Inflammatory macrophage treated with lipopolysaccharide for 4 hours (primary cell): ENCODE measurements at regions not wholly inside any gene's neighbourhood (a gene's known extent, or its start where the extent isn't known, plus 50 kb on each side); places are given as distances from the start of the nearest gene placed in this dataset.
"Not testable (repeated sequence)": the region's sequence is repeated elsewhere in the genome, so short reads cannot be mapped to it uniquely, and the experiment has no call there.

ENCODE experiments used
- DNase-seq: peaks from one replicate; pipeline ENCODE4 v3.0.0-alpha.2; 2020

GRCh38 chr6:93749191-93749590 lies 329.8 kb upstream of the EPHA7 start:
- DNase-seq = no peak

GRCh38 chr6:93746892-93747291 lies 327.5 kb upstream of the EPHA7 start:
- no peak for DNase-seq

GRCh38 chr6:93745306-93745705 lies 325.9 kb upstream of the EPHA7 start:
- DNase-seq = no peak

- DNase-seq = no peak
Observed at GRCh38 chr6:93735099-93735498, 315.7 kb upstream of the EPHA7 start.

- DNase-seq = no peak
Observed at GRCh38 chr6:93731306-93731705, 311.9 kb upstream of the EPHA7 start.

- no peak for DNase-seq
Observed at GRCh38 chr6:93728150-93728549, 308.8 kb upstream of the EPHA7 start.

- DNase-seq = no peak
Observed at GRCh38 chr6:93727447-93727846, 308.1 kb upstream of the EPHA7 start.

GRCh38 chr6:93721386-93722048 lies 302.2 kb upstream of the EPHA7 start:
- DNase-seq = no peak

GRCh38 chr6:93713974-93714373 lies 294.6 kb upstream of the EPHA7 start:
- DNase-seq = no peak

GRCh38 chr6:93703431-93703830 lies 284.1 kb upstream of the EPHA7 start:
- DNase-seq = no peak

GRCh38 chr6:93701526-93701925 lies 282.2 kb upstream of the EPHA7 start:
- no peak for DNase-seq

- no peak for DNase-seq
Observed at GRCh38 chr6:93685494-93685893, 266.1 kb upstream of the EPHA7 start.

GRCh38 chr6:93684339-93684738 lies 265.0 kb upstream of the EPHA7 start:
- no peak for DNase-seq

- no peak for DNase-seq
Observed at GRCh38 chr6:93679836-93680235, 260.5 kb upstream of the EPHA7 start.

GRCh38 chr6:93678841-93679454 lies 259.6 kb upstream of the EPHA7 start:
- no peak for DNase-seq

- DNase-seq = no peak
Observed at GRCh38 chr6:93677264-93677965, 258.1 kb upstream of the EPHA7 start.

- DNase-seq = no peak
Observed at GRCh38 chr6:93676581-93676980, 257.2 kb upstream of the EPHA7 start.

- no peak for DNase-seq
Observed at GRCh38 chr6:93675856-93676417, 256.6 kb upstream of the EPHA7 start.

- DNase-seq = no peak
Observed at GRCh38 chr6:93663111-93663510, 243.8 kb upstream of the EPHA7 start.

- no peak for DNase-seq
Observed at GRCh38 chr6:93654548-93654947, 235.2 kb upstream of the EPHA7 start.

- no peak for DNase-seq
Observed at GRCh38 chr6:93644611-93645010, 225.3 kb upstream of the EPHA7 start.

GRCh38 chr6:93639126-93639525 lies 219.8 kb upstream of the EPHA7 start:
- no peak for DNase-seq

GRCh38 chr6:93636987-93637664 lies 217.8 kb upstream of the EPHA7 start:
- not testable (repeated sequence) for DNase-seq
